Activated T-cell treated with anti-CD3 and anti-CD28 coated beads, Interleukin-2, amount 50 U/mL, for 48 hours (primary cell): ENCODE measurements at regions not wholly inside any gene's neighbourhood (a gene's known extent, or its start where the extent isn't known, plus 50 kb on each side); places are given as distances from the start of the nearest gene placed in this dataset.

ENCODE experiments used
- DNase-seq, 2 experiments: peaks; one replicate each; pipeline ENCODE4 v3.0.0-alpha.2; 2020

DNA sequence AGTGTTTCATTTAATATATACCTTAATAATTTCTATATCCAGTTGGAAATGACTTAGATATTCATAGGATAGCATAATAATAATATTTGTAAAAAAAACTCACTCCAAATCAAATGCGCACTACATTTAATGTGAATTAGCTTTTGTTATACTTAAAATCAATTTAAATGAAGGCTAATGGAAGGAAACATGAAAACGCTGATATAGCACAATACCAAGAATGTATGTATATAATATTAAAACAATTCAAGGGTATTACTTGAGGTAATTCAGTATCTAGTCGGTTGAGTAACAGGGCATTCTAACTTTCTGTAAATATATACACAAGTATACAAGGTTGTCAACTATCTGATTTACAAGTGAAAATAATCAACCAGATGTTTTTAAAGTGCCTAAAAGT is 307.1 kb upstream of the TEX13C start:
- no peak for DNase-seq

GRCh38 chrX:125029131-125029530 is 290.5 kb upstream of the TEX13C start:
- DNase-seq: no peak
